AG08396 (cell line): ENCODE measurements at regions not wholly inside any gene's neighbourhood (a gene's known extent, or its start where the extent isn't known, plus 50 kb on each side); places are given as distances from the start of the nearest gene placed in this dataset.

ENCODE experiments used
- DNase-seq: peaks from one replicate; pipeline ENCODE4 v3.0.0; 2012; ENCODE audit warnings: low spot score, mixed read lengths

GRCh38 chrX:39955625-39956024, 142.1 kb downstream of the BCOR start:
- DNase-seq: no peak

DNA sequence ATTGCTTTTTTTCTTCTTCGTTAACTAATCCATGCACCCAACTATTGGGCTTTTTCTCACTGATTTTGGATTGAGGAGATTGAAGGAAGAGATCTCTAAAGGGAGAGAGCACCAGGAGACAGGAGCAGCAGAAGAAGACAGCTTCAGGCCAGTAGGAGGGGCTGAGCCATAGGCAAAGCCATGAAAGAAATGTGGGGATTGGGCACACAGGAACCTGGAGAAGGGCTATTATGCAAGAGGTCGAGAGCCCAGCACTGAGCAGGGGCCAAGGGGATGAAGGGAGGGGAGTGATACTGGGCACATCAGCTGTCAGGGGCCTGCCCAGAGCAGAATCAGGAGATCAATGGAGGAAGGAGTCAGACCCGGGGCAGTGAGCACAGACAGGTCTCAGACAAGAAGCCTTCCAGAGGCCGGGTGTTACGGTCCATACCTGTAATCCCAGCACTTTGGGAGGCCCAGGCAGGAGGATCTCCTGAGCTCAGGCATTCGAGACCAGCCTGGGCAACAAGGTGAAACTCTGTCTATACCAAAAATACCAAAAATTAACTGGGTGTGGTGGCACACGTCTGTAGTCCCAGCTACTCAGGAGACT, 140.9 kb downstream of the BCOR start:
- no peak for DNase-seq

DNA sequence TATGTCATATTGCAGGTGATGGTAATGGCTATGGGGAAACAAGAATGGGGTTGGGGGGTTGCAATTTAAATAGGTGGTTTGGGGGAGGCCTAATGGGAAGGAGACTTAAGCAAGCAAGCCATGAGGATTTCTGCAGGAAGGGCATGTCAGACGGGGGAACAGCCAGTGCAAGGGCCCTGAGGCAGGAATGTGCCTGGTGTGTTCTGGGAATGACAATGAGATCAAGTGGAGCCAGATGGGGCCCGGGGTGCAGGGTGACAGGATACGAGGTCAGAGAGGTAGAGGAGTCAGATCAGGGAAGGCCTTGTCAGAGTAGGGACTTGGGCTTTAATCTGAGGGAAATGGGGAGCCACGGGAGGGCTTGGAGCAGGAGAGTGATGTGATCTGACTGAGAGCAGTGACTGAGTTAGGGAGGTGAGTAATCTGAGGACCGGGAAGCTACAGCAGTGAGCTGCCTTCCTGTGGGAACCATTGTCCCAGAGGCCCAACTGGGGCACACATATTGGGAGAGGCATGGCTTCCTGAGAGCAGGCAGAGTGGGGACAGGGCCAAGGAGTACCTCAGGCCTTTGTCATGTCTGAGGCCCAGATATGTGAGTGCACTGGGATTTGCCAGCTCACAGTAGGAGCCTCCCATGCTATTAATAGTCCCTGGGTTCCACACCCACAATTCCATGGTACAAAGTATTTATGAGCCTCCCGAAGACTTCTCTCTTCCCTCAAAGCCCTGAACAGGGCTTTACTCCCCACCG, 139.8 kb downstream of the BCOR start:
- peak; percentile 23 for DNase-seq

- no peak for DNase-seq
These were observed 138.9 kb downstream of the BCOR start for GRCh38 chrX:39958850-39959249.

DNA sequence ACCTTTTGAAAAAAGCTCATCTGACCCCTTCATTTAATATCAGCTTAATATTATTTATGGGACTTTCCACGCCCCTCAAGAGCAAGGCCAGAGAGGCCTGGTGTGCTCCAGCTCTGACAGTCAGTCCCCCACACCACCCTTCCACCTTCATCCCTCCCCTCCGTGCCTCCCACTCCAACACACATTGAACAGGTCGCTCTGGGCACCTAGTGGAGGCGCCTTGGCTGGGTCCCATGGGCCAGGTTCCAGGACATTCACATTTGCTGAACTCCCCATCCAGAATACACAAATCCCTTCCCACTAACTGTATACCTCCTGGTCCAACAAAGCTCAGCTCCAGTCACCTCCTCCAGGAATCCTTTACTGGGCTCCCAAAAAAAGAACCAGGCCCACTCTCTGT, 137.5 kb downstream of the BCOR start:
- no peak for DNase-seq

- no peak for DNase-seq
These were observed 136.3 kb downstream of the BCOR start for GRCh38 chrX:39961441-39961840.

- DNase-seq: no peak
These were observed 132.6 kb downstream of the BCOR start for GRCh38 chrX:39965051-39965573.

DNA sequence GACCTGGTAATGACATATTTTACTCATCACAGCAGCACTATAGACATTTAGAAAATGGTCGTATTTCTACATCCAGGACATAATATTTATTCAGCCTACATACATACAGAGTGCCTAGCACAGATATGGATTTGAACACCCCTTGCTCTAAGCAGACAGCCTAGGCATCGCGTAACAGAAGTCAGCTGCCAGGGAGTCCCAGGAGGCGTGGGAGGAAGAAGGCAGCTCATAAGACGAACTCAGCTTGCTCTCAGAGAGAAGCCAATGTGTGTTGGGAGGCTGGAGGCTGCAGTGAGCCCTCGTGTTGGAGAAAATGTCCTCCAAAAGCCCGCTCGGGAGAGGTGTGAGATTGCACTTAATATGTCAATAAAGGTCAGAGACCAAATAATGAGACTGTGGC, 131.6 kb downstream of the BCOR start:
- no peak for DNase-seq

DNA sequence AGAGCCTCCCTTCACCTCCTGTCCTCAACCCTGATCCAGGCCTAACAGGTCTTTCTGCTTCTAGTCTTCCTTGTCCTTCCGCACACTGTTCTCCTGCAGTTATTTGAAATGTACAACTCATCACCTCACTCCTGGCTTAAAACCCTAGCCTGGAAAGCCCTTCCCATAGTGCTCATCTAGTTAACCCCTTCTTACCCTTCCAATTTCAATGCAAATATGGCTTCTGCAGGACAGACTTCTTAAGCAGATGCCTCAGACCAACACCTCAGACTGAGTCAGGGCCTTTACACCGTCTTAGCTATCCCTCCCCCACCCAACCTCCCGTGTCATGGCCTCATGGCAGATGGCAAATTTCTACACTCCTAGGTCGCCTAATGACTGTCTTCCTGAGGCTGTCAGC, 130.4 kb downstream of the BCOR start:
- no peak for DNase-seq

GRCh38 chrX:39969099-39969818, 128.5 kb downstream of the BCOR start:
- DNase-seq: no peak

DNA sequence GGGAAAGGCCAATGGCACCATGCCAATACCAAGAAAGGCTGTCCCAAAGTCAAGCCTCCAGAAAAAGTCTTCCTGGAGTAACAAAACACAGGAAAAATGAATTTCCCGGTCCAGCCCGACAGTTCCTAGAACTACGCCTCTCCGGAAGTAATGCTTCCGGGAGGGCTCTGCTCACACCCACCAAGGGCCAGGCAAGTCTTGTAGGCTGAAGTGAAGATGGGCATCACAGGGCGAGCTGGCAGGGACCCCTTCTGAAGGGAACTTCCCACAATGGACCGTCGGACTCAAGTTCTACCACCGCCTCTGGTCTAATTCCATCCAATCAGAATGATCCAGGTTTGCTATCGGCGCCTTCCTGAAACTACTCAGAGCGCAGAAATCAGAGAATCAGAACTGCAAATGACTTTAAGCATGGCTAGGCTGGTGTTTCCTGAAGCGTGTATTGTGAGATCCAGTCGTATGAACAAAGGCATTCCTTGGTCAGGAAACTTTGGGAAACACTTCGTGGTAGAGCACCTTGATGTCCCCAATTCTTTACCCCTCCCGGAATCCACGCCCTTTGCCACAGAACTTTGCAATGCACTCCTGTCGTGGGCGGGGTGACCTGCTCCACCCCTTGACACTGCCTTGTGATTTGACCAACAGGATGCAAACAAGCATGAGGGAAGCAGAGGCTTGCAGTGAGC, 127.8 kb downstream of the BCOR start:
- no peak for DNase-seq

- no peak for DNase-seq
These were observed 126.0 kb downstream of the BCOR start for GRCh38 chrX:39971760-39972159.

- peak; percentile 45 for DNase-seq
These were observed 125.4 kb downstream of the BCOR start for GRCh38 chrX:39972340-39972739.

DNA sequence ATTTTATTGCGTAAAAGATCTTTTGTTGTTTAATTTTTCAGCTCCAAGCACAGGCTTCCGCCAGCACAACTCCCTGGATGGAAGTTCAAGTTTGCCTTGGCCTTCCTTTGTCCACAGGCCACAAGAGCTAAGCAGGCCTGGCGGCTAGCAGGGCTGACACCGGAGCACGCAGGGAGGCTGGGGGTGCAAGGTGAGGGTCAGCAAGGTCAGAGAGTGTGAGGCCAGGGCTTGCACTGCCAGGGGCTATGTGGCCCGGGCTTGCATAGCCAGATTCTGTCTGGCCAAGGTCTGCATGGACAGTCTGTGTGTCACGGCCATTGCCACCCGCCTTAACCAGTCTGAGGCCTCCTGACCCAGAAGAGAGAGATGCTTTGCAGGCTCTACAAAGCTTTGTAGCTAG, 123.9 kb downstream of the BCOR start:
- DNase-seq: no peak

DNA sequence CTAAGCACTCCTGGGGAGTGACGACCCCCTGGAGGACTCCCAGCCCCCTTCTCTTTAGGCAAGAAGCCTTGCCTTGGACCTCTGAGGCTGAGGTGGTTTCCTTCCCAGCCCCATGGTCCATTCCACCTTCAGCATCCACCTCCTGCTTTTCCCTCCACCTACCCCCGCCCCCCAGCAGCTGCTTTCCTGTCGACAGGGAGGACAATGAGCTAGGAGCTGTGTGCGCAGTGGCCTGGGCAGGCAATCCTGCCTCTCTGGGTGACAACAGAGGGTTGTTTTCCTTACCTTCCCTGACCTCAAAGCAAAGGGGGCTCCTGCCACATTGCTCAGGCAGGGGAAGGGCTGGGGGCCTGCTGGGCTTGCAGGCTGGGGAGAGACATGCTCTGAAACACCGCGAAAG, 123.5 kb downstream of the BCOR start:
- no peak for DNase-seq

DNA sequence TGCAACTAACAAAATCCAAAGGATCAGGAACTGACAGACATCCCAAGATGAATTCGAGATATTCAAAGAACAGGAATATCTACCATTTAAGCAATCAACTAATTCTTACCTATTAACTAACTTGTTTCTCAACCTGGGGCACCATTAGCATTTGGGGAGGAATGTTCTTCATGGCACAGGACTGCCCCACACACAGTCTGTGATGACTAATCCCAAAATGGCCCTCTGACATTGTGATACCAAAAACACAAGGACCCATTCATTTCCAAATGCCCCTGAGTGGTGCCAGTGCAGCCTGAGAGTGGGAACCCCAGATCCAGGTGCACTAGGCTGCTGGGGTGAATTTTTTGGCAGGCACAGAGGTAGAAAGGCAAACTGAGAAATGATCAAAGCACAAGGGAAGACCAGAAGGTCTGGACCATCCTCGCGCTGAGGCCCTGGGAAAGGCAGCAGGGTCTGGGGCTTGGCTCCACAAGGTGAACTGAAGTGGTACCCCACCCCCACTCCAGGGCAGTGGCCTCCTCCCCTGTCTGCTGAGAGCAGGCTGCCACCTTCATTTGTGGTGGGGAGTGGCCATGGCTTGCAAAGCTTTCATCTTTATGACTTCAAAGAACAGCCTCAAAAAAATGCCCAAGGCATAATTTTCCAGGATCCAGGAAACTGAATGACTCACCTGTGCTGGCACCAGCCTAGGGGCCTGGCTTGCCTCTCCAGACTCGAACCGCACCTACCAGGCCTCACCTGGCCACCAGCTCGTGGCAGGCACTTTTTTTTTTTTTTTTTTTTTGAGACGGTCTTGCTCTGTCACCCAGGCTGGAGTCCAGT, 122.4 kb downstream of the BCOR start:
- DNase-seq: no peak

DNA sequence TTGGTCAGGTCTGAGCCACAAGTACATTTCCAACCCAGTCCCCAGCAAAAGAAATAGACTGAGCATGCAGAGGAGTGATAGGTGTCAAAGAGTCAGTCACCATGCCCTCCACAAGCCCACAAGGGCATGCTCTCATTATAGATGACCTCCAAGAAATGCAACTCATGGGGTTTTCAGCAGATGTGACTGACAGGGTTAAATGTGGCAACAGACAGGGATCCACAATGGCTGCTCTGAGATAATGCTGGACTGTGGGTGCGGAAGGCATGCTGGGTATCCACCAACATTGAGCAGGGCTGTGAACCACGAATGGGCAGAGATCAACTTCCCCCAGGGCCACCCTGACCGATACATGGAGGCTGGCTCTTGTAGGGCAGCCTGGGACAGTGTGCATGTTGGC, 115.8 kb downstream of the BCOR start:
- DNase-seq: no peak

DNA sequence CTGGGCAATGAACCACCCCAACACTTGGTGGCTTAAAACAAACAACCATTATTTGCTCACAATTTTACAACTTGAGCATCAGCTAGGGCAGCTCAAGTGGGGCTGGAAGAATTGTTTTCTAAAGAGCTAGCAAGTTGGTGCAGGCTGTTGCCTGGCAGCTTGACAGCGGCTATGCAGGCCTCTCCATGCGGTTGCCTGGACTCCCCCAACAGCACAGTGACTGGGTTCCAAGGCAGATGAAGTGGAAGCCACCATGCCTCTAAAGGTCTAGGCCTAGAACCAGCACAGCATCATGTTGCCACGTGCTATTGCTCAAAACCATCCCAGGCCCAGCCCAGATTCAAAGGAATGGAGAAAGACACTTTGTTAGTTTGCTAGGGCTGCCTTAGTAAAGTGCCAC, 114.8 kb downstream of the BCOR start:
- DNase-seq: no peak

DNA sequence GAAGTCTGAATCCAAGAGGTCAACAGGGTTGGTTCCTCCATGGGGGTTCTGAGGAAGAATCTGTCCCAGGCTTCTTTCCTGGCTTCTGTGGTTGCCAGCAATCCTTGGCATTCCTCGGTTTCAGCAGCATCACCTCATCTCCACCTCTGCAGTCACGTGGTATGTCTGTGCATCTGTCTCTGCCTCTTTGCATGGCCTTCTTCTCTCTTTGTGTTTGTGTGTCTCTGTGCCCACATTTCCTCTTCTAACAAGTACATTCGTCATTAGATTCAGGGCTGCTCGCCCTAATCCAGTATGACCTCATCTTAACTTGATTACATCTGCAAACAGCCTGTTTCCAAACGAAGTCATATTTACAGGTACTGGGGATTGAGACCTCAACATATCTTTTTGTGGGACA, 114.0 kb downstream of the BCOR start:
- no peak for DNase-seq

DNA sequence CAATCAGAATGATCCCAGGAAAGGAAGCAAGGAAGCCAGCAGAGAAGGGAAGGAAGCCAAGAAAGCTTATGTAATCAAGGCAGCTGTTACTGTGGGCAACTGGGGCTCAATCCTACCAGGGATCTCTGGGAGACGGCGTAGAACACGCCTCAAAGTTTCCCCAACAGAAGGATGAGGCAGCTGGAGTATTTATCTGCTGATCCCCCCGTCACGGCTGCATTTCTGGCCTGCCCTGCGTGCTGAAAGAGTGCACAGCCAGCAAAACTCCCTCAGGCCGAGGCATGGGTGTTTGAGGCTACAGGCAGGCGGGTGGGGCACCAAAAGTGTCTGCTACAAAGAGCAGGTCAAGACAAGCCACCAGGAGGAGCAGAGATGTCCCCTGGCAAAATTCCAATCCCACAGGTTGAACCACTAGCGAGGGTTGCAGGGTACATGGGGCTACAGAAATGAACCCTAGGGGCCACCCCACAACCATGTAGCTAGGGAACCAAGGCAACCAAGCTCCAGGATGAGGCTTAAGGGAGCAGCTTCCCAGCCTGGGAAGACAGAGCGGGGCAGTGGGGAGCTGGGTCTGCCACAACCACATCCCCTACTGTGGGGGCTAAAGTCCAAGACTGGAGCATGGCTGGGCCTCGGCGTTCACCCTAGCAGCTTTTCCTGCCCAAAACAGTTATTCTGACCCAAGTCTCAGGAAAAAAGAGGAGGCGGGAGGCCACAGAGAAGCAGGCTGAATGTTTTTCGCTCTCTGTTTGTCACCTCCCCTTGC, 113.4 kb downstream of the BCOR start:
- peak; percentile 29 for DNase-seq

GRCh38 chrX:39985071-39985470, 112.7 kb downstream of the BCOR start:
- no peak for DNase-seq
